GM12878 (cell line): ENCODE measurements at regions not wholly inside any gene's neighbourhood (a gene's known extent, or its start where the extent isn't known, plus 50 kb on each side); places are given as distances from the start of the nearest gene placed in this dataset.

Experiments used
- ATAC-seq: fragments of 200-7000 bp; cut with Tn5 transposase; 3 replicates; pipeline ENCODE4 v1.9.1; 2020; ENCODE audit warnings: mild to moderate bottlenecking, moderate library complexity
- BruUV-seq: library from RNA; stranded (reverse); fragments of 400-500 nt; replicated peaks from 2 replicates; lab custom pipeline; 2021; lab: Mats Ljungman, UMichigan
- CTCF ChIA-PET: fragments of 300-600 bp; sonication (Branson Sonifier 250); formaldehyde crosslinking; extraction: SDS; loops from one replicate; lab custom pipeline; 2021; ENCODE audit warnings: inconsistent platforms; lab: Yijun Ruan, JAX
- POLR2A ChIA-PET: fragments of 350-600 bp; formaldehyde crosslinking; extraction: SDS; loops from one replicate; lab custom pipeline; 2021; ENCODE audit warnings: inconsistent platforms; lab: Charles Lee
- RAD21 ChIA-PET: fragments of 300-600 bp; sonication (Branson Sonifier 250); formaldehyde crosslinking; loops from one replicate; lab custom pipeline; 2023; ENCODE audit warnings: antibody characterized with exemption; ENCODE audit not compliant: unreplicated experiment; lab: Charles Lee
- SMC1A ChIA-PET: fragments of 300-600 bp; sonication (Branson Sonifier 250); formaldehyde crosslinking; loops from one replicate; lab custom pipeline; 2023; ENCODE audit not compliant: unreplicated experiment, uncharacterized antibody; lab: Charles Lee
- DNase-seq: peaks from one replicate; pipeline ENCODE4 v3.0.0-alpha.2; 2011; ENCODE audit warnings: low read depth, low spot score
- FAIRE-seq: peaks from 3 replicates; lab custom pipeline; 2011; peaks lifted over from hg19 to GRCh38; lab: Jason Lieb, UNC
- H2AFZ ChIP-seq: 2 replicates; pipeline ENCODE4 v1.6.0; 2011; ENCODE audit warnings: low read depth, low read length, control low read depth; ENCODE audit not compliant: control insufficient read depth
- H3K27ac ChIP-seq: 2 replicates; pipeline ENCODE4 v1.5.1; 2011; ENCODE audit warnings: control low read depth; ENCODE audit not compliant: control insufficient read depth, insufficient read depth
- H3K27me3 ChIP-seq, 2 experiments: replicated peaks in 1 of 2; 2 replicates each; pipeline versions ENCODE4 v1.6.0 to v1.6.1; 2011; ENCODE audit warnings: low read length in 1 of 2; ENCODE audit not compliant: control insufficient read depth in 2 of 2, insufficient read depth in 2 of 2
- H3K36me3 ChIP-seq, 2 experiments: 2 replicates each; pipeline ENCODE4 v1.5.1; 2011; ENCODE audit warnings: low read length in 1 of 2; ENCODE audit not compliant: control insufficient read depth in 2 of 2, insufficient read depth in 2 of 2
- H3K4me1 ChIP-seq: 2 replicates; pipeline ENCODE4 v1.6.1; 2011; ENCODE audit warnings: mild to moderate bottlenecking, low read length, moderate library complexity, mixed read lengths; ENCODE audit not compliant: control insufficient read depth, insufficient read depth
- H3K4me2 ChIP-seq: 2 replicates; pipeline ENCODE4 v1.6.0; 2011; ENCODE audit warnings: control low read depth; ENCODE audit not compliant: control insufficient read depth, insufficient read depth
- H3K4me3 ChIP-seq: fragments of 200-600 bp; sonication (generic); 2 replicates; pipeline ENCODE4 v1.5.1; 2016
- H3K79me2 ChIP-seq: 2 replicates; pipeline ENCODE4 v1.6.0; 2011; ENCODE audit warnings: low read length; ENCODE audit not compliant: control insufficient read depth, insufficient read depth
- H3K9ac ChIP-seq: 2 replicates; pipeline ENCODE4 v1.8.0; 2011; ENCODE audit warnings: low read length, control low read depth, mixed read lengths; ENCODE audit not compliant: control insufficient read depth, insufficient read depth
- H3K9me3 ChIP-seq: replicated peaks from 3 replicates; pipeline ENCODE4 v1.5.1; 2011; ENCODE audit warnings: mild to moderate bottlenecking, low read length; ENCODE audit not compliant: control insufficient read depth, insufficient read depth
- H4K20me1 ChIP-seq: 2 replicates; pipeline ENCODE4 v1.6.0; 2011; ENCODE audit not compliant: control insufficient read depth, insufficient read depth
- ATF7 ChIP-seq: fragments of 450-650 bp; IDR thresholded peaks from 2 replicates; pipeline ENCODE4 v1.6.1; 2016; ENCODE audit warnings: low read depth, mild to moderate bottlenecking
- CHD2 ChIP-seq: IDR thresholded peaks from 2 replicates; pipeline ENCODE4 v1.6.1; 2011; ENCODE audit warnings: low read depth, low read length, improper control_type of control experiment, borderline replicate concordance
- CHD4 ChIP-seq: fragments of 200-600 bp; sonication (generic); IDR thresholded peaks from 2 replicates; pipeline ENCODE4 v1.6.1; 2016; ENCODE audit warnings: mild to moderate bottlenecking
- GATAD2B ChIP-seq: fragments of 450-650 bp; conservative IDR thresholded peaks from 2 replicates; pipeline ENCODE4 v1.6.1; 2017; ENCODE audit warnings: low read depth, mild to moderate bottlenecking, moderate library complexity
- IKZF1 ChIP-seq: fragments of 450-650 bp; conservative IDR thresholded peaks from 2 replicates; pipeline ENCODE4 v1.6.1; 2017; ENCODE audit warnings: antibody characterized with exemption, mild to moderate bottlenecking
- MEF2A ChIP-seq: IDR thresholded peaks from 2 replicates; pipeline ENCODE4 v1.6.1; 2011; ENCODE audit warnings: low read depth, mild to moderate bottlenecking, low read length, moderate library complexity; ENCODE audit not compliant: insufficient read depth
- RAD51 ChIP-seq: fragments of 450-650 bp; IDR thresholded peaks from 2 replicates; pipeline ENCODE4 v1.6.1; 2016; ENCODE audit warnings: moderate library complexity, mild to moderate bottlenecking, inconsistent platforms
- TAF1 ChIP-seq: IDR thresholded peaks from 2 replicates; pipeline ENCODE4 v1.6.1; 2011; ENCODE audit warnings: mild to moderate bottlenecking, low read depth, low read length, borderline replicate concordance
- TCF7 ChIP-seq: IDR thresholded peaks from 2 replicates; pipeline ENCODE4 v1.6.1; 2014; ENCODE audit warnings: antibody characterized with exemption, borderline replicate concordance
- ZNF207 ChIP-seq: fragments of 450-650 bp; IDR thresholded peaks from 2 replicates; pipeline ENCODE4 v1.6.1; 2014; ENCODE audit warnings: antibody characterized with exemption, mild to moderate bottlenecking, borderline replicate concordance
- ZNF24 ChIP-seq: fragments of 450-650 bp; IDR thresholded peaks from 2 replicates; pipeline ENCODE4 v1.6.1; 2017; ENCODE audit warnings: antibody characterized with exemption, mild to moderate bottlenecking
- WGBS: methylation state at CpG from one replicate; pipeline ENCODE4 v1.1.6; 2016; ENCODE audit warnings: low lambda C conversion rate; ENCODE audit not compliant: insufficient replicate concordance, insufficient coverage; ENCODE audit errors: missing lambda C conversion rate; 5-methylcytosine and 5-hydroxymethylcytosine counted together
- in situ Hi-C: fragments of 300-500 bp; cut with MboI; formaldehyde crosslinking; loops from 9 replicates; pipeline ENCODE4 v1.14.3; 2018; ENCODE audit warnings: mixed read lengths
- intact Hi-C: fragments of 100-400 bp; cut with micrococcal nuclease; formaldehyde crosslinking; loops from one replicate; pipeline ENCODE4 v1.14.2; 2022; ENCODE audit not compliant: unreplicated experiment
- TF ChIP-seq, protein P1 (sequence below): fragments of 450-650 bp; IDR thresholded peaks from 2 replicates; pipeline ENCODE4 v1.6.1; 2016; ENCODE audit warnings: mild to moderate bottlenecking
- TF ChIP-seq, protein P2 (sequence below): fragments of 450-650 bp; IDR thresholded peaks from 2 replicates; pipeline ENCODE4 v1.6.1; 2017; ENCODE audit warnings: mild to moderate bottlenecking
- TF ChIP-seq, protein P3 (sequence below): fragments of 450-650 bp; IDR thresholded peaks from 2 replicates; pipeline ENCODE4 v1.6.1; 2017; ENCODE audit warnings: antibody characterized with exemption, mild to moderate bottlenecking, moderate library complexity

DNA sequence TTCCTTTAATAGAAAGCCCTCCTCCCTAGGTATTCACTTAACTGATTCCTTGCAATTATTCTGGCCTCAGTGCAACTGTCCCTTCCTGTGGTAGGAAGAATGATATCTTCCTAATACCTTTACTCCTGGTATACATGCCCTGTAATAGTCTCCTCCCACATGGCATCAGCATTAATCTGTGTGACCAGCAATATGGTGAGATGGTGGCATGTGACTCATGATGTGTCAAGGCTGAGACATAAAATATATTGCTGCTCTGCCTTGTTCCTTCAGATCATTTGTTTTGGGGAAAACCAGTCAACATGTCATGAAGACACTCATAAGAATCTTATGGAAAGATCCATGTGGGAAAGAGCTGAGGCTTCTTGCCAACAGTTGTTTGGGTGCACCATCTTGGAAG lies 149.1 kb upstream of the TRPM3 start:
- Histone ChIP-seq H3K27ac (no peak overlapping the region), H3K4me3 (no peak overlapping the region), H4K20me1 (no peaks in the 10 kb centered on the region), H3K9ac (no peak overlapping the region), H3K36me3 (no peaks in the 10 kb centered on the region), H3K9me3 (no peaks in the 10 kb centered on the region), H3K27me3 (no peaks in the 10 kb centered on the region; a peak in 1 of 4 replicates), H2AFZ (no peak overlapping the region), H3K79me2 (no peaks in the 10 kb centered on the region), H3K4me1 (no peaks in the 10 kb centered on the region), H3K4me2 (no peak overlapping the region)
- CTCF ChIA-PET, result no interaction called here
- no TSS peak for BruUV-seq
- DNase-seq (no peak), FAIRE-seq (no peak), ATAC-seq (no peak)
- SMC1A ChIA-PET, result interaction anchor here (1.7 kb wide), 1 partner anchor 15 kb away, joined by 4 read pairs; no protein-coding TSS in a partner anchor
- RAD21 ChIA-PET, result no interaction called here
- intact Hi-C loops (no loop called here), in situ Hi-C loops (loop anchor here (5.0 kb wide), 1 partner anchor 48 kb away; no protein-coding TSS in a partner anchor)
- TF ChIP-seq CHD2 (no peak), RAD51 (no peak), MEF2A (no peak), ZNF24 (no peak)
- TF ChIP-seq, protein P1, sequence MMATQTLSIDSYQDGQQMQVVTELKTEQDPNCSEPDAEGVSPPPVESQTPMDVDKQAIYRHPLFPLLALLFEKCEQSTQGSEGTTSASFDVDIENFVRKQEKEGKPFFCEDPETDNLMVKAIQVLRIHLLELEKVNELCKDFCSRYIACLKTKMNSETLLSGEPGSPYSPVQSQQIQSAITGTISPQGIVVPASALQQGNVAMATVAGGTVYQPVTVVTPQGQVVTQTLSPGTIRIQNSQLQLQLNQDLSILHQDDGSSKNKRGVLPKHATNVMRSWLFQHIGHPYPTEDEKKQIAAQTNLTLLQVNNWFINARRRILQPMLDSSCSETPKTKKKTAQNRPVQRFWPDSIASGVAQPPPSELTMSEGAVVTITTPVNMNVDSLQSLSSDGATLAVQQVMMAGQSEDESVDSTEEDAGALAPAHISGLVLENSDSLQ, result no peak
- POLR2A ChIA-PET, result no interaction called here

DNA sequence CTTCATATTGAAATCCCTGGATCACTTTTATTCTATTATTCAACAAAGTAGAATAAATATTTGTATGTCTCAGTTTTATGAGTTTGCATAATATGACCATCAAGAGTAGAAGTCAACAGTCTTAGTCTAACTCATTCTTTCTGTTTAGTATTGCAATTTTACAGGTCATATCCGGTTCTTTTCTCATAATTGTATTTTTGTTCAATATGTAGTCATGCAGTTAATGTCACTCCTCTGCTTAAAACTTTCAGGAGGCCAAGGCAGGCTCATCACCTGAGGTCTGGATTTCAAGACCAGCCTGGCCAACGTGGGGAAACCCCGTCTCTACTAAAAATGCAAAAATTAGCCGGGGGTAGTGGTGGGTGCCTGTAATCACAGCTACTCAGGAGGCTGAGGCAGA lies 148.4 kb upstream of the TRPM3 start:
- WGBS, result 0% methylated on average over 4 of the region's 4 CpGs
- no peak for TF ChIP-seq GATAD2B
- TF ChIP-seq TCF7, result no peak
- TF ChIP-seq TAF1, result no peak
- TF ChIP-seq, protein P2, sequence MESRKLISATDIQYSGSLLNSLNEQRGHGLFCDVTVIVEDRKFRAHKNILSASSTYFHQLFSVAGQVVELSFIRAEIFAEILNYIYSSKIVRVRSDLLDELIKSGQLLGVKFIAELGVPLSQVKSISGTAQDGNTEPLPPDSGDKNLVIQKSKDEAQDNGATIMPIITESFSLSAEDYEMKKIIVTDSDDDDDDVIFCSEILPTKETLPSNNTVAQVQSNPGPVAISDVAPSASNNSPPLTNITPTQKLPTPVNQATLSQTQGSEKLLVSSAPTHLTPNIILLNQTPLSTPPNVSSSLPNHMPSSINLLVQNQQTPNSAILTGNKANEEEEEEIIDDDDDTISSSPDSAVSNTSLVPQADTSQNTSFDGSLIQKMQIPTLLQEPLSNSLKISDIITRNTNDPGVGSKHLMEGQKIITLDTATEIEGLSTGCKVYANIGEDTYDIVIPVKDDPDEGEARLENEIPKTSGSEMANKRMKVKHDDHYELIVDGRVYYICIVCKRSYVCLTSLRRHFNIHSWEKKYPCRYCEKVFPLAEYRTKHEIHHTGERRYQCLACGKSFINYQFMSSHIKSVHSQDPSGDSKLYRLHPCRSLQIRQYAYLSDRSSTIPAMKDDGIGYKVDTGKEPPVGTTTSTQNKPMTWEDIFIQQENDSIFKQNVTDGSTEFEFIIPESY, result no peak
- no peak for TF ChIP-seq IKZF1
- TF ChIP-seq CHD4, result no peak
- TF ChIP-seq RAD51, result no peak
- TF ChIP-seq ZNF207, result no peak
- no peak for TF ChIP-seq ATF7
- TF ChIP-seq, protein P3, sequence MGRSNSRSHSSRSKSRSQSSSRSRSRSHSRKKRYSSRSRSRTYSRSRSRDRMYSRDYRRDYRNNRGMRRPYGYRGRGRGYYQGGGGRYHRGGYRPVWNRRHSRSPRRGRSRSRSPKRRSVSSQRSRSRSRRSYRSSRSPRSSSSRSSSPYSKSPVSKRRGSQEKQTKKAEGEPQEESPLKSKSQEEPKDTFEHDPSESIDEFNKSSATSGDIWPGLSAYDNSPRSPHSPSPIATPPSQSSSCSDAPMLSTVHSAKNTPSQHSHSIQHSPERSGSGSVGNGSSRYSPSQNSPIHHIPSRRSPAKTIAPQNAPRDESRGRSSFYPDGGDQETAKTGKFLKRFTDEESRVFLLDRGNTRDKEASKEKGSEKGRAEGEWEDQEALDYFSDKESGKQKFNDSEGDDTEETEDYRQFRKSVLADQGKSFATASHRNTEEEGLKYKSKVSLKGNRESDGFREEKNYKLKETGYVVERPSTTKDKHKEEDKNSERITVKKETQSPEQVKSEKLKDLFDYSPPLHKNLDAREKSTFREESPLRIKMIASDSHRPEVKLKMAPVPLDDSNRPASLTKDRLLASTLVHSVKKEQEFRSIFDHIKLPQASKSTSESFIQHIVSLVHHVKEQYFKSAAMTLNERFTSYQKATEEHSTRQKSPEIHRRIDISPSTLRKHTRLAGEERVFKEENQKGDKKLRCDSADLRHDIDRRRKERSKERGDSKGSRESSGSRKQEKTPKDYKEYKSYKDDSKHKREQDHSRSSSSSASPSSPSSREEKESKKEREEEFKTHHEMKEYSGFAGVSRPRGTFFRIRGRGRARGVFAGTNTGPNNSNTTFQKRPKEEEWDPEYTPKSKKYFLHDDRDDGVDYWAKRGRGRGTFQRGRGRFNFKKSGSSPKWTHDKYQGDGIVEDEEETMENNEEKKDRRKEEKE, result no peak

More for the DNA sequence above, 148.4 kb upstream of the TRPM3 start:
- H3K27me3 ChIP-seq, result no peaks in the 10 kb centered on the region; a peak in 1 of 4 replicates
- no peak overlapping the region for H3K4me2 ChIP-seq
- H3K4me3 ChIP-seq, result no peak overlapping the region
- FAIRE-seq, result no peak
- ChIA-PET POLR2A (no interaction called here), RAD21 (no interaction called here), SMC1A (interaction anchor here (1.7 kb wide), 1 partner anchor 16 kb away, joined by 4 read pairs; no protein-coding TSS in a partner anchor), CTCF (no interaction called here)
- H3K79me2 ChIP-seq, result no peaks in the 10 kb centered on the region
- no peaks in the 10 kb centered on the region for H4K20me1 ChIP-seq
- intact Hi-C loops, result no loop called here
- DNase-seq, result no peak
- ATAC-seq, result no peak
- H3K27ac ChIP-seq, result no peak overlapping the region
- no peak overlapping the region for H2AFZ ChIP-seq
- H3K9ac ChIP-seq, result no peak overlapping the region
- H3K36me3 ChIP-seq, result no peaks in the 10 kb centered on the region
- BruUV-seq, result no TSS peak
- in situ Hi-C loops, result loop anchor here (5.0 kb wide), 1 partner anchor 48 kb away; no protein-coding TSS in a partner anchor
- no peaks in the 10 kb centered on the region for H3K9me3 ChIP-seq
- no peaks in the 10 kb centered on the region for H3K4me1 ChIP-seq
